Subcutaneous abdominal adipose tissue (tissue), 5 donors: ENCODE measurements at regions not wholly inside any gene's neighbourhood (a gene's known extent, or its start where the extent isn't known, plus 50 kb on each side); places are given as distances from the start of the nearest gene placed in this dataset.

Experiments
- H3K27ac ChIP-seq: one replicate; pipeline ENCODE4 v1.7.0; 2013; ENCODE audit warnings: low read depth, mild to moderate bottlenecking, inconsistent platforms, low read length, moderate library complexity
- H3K27me3 ChIP-seq, 5 donors: one replicate each; pipeline ENCODE4 v1.7.0; 2013; ENCODE audit warnings: low read length in 5 of 5, inconsistent platforms in 1 of 5; ENCODE audit not compliant: control insufficient read depth in 5 of 5, insufficient read depth in 4 of 5
- H3K36me3 ChIP-seq, 5 donors: one replicate each; pipeline ENCODE4 v1.7.0; 2013; ENCODE audit warnings: low read length in 5 of 5; ENCODE audit not compliant: control insufficient read depth in 5 of 5, insufficient read depth in 5 of 5
- H3K4me1 ChIP-seq, 5 donors: one replicate each; pipeline ENCODE4 v1.7.0; 2013; ENCODE audit warnings: low read length in 5 of 5, mild to moderate bottlenecking in 3 of 5, moderate library complexity in 1 of 5; ENCODE audit not compliant: control insufficient read depth in 5 of 5, insufficient read depth in 5 of 5
- H3K4me3 ChIP-seq, 5 donors: one replicate each; pipeline ENCODE4 v1.7.0; 2013; ENCODE audit warnings: low read length in 5 of 5, low read depth in 1 of 5
- H3K9ac ChIP-seq, 5 donors: one replicate each; pipeline ENCODE4 v1.7.0; 2013; ENCODE audit warnings: low read length in 5 of 5, mild to moderate bottlenecking in 4 of 5, moderate library complexity in 3 of 5
- H3K9me3 ChIP-seq, 5 donors: one replicate each; pipeline ENCODE4 v1.7.0; 2013; ENCODE audit warnings: low read length in 5 of 5; ENCODE audit not compliant: control insufficient read depth in 5 of 5
- donor health status: healthy.
- donor health status: healthy.
- donor health status: healthy.
- donor health status: healthy.
- donor health status: healthy.

DNA sequence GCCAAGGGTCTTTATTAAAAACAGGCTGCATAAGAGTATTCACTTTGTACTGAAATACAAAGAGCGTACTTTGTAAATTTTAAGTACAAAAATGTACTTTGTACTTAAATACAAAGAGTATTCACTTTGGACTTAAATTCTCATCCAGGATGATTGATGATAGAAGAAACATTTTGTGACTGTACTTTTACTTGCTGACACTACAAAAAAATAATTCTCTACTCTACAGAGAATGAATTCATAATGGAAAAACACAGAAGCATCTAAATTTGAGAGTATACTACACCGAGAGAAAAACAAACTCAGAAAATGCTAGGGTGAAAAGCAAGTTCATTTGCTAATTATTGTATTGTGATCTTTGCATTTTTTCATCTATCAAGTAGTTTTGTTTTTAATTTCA lies 54.4 kb upstream of the STXBP5 start:
- H3K9me3 ChIP-seq: peaks cover 0 to 2% (median 0%) of the 10 kb centered on the region in 5 donors
- H3K27ac ChIP-seq: no peak overlapping the region
- H3K36me3 ChIP-seq: no peaks in the 10 kb centered on the region

DNA sequence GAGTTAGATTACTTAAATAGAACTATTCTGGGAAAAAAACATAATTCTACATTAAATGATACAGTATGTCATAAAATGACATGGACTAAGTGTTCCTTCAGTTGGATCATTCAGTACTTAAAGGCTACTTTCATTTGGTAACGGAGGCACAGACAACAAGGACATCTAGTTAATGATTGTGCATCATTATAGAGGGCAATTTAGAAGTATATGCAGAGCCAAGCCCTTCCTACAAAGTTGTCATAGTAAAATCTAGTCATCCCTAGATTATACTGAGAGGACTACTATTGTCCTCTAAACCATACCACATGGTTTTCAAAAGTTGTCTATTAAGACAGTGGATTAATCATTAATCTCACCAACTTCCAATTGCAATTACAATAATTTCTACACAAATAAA lies 53.9 kb upstream of the STXBP5 start:
- H3K36me3 ChIP-seq: no peaks in the 10 kb centered on the region
- no peak overlapping the region for H3K27ac ChIP-seq
- no peaks in the 10 kb centered on the region for H3K27me3 ChIP-seq
- no peak overlapping the region for H3K9ac ChIP-seq
- no peak overlapping the region for H3K4me3 ChIP-seq
- no peaks in the 10 kb centered on the region for H3K4me1 ChIP-seq
- H3K9me3 ChIP-seq: peaks cover 0 to 2% (median 0%) of the 10 kb centered on the region in 5 donors

More for the DNA sequence above, 54.4 kb upstream of the STXBP5 start:
- H3K4me1 ChIP-seq: no peaks in the 10 kb centered on the region
- H3K4me3 ChIP-seq: no peak overlapping the region
- H3K27me3 ChIP-seq: no peaks in the 10 kb centered on the region
- no peak overlapping the region for H3K9ac ChIP-seq
